ENCODE measurements at regions not wholly inside any gene's neighbourhood (a gene's known extent, or its start where the extent isn't known, plus 50 kb on each side); places are given as distances from the start of the nearest gene placed in this dataset.

DNA sequence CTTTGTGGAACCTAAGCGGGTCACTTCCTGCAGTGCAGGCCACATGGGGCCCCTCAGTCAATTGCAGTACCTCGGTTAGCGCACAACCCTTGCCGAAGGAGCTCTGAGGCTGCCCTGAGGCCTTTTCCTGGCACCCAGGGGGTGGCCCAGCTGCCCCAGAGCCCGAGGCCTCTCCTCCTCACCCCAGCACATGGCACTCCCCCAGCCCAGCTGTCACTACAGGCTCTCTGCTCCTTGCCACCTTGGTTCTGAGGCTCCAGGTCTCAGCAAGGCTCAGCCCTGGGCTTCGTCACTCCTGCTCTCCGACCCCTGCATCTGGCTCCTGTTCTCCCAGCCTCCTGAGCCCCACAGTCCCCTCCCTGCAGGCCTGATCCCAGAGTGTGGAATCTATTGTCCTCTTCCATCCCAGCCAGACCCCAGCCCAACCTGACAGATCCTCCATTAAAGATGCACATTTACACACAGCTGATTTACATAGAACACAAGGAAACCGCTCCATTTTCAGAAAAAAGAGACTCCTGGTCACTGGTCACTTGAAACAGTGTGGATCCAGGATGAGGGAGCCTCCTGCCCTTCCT, 192.8 kb upstream of the POU3F1 start:
- TF ChIP-seq, protein P1, sequence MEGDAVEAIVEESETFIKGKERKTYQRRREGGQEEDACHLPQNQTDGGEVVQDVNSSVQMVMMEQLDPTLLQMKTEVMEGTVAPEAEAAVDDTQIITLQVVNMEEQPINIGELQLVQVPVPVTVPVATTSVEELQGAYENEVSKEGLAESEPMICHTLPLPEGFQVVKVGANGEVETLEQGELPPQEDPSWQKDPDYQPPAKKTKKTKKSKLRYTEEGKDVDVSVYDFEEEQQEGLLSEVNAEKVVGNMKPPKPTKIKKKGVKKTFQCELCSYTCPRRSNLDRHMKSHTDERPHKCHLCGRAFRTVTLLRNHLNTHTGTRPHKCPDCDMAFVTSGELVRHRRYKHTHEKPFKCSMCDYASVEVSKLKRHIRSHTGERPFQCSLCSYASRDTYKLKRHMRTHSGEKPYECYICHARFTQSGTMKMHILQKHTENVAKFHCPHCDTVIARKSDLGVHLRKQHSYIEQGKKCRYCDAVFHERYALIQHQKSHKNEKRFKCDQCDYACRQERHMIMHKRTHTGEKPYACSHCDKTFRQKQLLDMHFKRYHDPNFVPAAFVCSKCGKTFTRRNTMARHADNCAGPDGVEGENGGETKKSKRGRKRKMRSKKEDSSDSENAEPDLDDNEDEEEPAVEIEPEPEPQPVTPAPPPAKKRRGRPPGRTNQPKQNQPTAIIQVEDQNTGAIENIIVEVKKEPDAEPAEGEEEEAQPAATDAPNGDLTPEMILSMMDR (IDR thresholded peaks at IDR 0.05) = no peak
- TF ChIP-seq POLR2A (IDR thresholded peaks at IDR 0.05) = no peak

Measured in adrenal gland (tissue), 5 donors.